C4-2B (cell line): ENCODE measurements at regions not wholly inside any gene's neighbourhood (a gene's known extent, or its start where the extent isn't known, plus 50 kb on each side); places are given as distances from the start of the nearest gene placed in this dataset.

Experiments used
- H3K27ac ChIP-seq: fragments of 450-650 bp; 2 replicates; pipeline ENCODE4 v1.5.1; 2017
- ZFX ChIP-seq: fragments of 450-650 bp; IDR thresholded peaks from 2 replicates; pipeline ENCODE4 v1.6.1; 2017
- TF ChIP-seq, protein P1 (sequence below): fragments of 450-650 bp; conservative IDR thresholded peaks from 2 replicates; pipeline ENCODE4 v1.5.1; 2017; ENCODE audit warnings: mild to moderate bottlenecking

DNA sequence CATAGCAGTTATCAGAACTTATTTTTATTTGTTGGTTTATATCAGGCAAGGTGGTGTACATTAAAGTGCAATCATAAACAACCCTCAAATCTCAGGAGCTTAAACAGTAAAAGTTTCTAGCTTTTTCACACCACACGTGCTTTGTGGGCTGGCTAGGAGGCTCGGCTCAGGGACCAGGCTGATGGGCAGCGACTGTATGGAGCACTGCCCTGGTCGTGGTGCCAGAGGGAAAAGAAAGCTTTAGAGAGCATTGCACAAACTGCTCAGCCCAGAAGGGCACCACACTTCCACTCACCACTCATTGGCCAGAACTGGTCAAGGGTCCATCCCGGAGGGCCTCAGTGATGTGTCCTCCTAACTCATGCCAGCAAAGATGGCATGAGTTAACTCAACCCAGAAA, 123.2 kb downstream of the AQP9 start:
- TF ChIP-seq, protein P1, sequence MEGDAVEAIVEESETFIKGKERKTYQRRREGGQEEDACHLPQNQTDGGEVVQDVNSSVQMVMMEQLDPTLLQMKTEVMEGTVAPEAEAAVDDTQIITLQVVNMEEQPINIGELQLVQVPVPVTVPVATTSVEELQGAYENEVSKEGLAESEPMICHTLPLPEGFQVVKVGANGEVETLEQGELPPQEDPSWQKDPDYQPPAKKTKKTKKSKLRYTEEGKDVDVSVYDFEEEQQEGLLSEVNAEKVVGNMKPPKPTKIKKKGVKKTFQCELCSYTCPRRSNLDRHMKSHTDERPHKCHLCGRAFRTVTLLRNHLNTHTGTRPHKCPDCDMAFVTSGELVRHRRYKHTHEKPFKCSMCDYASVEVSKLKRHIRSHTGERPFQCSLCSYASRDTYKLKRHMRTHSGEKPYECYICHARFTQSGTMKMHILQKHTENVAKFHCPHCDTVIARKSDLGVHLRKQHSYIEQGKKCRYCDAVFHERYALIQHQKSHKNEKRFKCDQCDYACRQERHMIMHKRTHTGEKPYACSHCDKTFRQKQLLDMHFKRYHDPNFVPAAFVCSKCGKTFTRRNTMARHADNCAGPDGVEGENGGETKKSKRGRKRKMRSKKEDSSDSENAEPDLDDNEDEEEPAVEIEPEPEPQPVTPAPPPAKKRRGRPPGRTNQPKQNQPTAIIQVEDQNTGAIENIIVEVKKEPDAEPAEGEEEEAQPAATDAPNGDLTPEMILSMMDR, result no peak
- TF ChIP-seq ZFX, result no peak
- H3K27ac ChIP-seq, result no peak overlapping the region

DNA sequence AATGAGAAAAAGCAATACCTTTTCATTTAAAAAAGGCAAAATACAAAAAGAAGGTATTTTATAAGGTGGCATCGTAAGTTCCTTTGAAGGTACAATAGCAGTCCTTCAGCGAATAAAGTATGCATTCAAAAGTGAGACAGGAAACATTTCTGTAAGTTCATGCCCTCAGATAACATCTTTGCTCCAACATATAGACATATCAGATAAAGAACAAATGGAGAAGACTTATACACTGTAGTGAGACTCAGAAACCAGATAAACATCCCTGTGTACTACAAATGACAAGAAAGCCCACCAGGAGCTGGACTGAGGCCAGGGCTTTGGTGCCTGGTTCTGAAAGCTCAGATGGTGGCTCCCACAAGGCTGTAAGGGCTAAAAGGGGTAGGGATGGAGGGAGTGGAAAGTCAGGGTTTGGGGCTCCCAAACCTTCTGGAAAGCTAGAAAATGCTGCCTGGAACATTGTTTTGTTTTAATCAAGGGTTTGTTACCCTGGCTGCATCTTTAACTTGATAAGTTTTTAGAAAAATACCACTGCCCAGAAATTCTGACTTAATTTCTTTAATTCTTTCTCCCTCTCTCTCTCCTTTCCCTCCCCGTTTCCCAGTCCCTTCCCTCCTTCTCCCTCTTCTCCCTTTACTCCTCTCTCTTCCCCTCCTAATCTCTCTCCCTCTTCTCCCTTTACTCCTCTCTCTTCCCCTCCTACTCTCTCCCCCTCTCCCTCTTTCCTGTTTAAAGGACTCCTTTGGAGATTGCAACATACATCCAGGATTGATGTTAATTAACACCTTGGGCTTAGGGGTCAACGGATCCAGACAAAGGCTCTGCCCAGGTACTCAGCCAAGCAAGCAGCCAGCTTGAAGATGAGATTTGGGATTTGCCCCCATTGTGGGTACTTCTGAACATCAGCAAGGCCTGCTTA, 126.1 kb downstream of the AQP9 start:
- TF ChIP-seq, protein P1, result no peak
- no peak for TF ChIP-seq ZFX
- no peak overlapping the region for H3K27ac ChIP-seq

GRCh38 chr15:58267051-58267450, 128.9 kb downstream of the AQP9 start:
- TF ChIP-seq ZFX, result no peak
- TF ChIP-seq, protein P1, result no peak
- H3K27ac ChIP-seq, result no peak overlapping the region

DNA sequence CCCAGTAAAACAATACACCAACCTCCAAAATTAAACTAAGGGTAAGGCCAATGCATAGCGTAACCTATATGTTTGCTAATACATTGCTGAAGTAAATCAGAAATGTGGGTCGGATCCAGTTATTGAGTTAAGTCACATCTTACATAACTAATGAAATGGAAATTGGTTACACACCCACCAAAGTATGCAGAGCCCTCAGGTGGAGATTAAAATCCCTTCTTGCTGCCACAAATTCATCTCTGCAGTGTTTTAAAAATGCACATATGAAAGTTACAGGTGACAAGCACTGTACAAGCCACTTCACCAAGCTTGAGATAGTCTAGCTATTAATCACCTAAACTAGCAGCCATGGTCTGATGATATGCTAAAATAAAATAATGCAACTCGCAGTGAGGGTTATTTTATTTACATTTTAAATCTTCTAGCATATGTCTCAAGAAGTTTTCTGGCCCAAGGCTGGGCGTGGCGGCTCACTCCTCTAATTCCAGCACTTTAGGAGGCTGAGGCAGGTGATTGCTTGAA, 130.6 kb downstream of the AQP9 start:
- TF ChIP-seq ZFX, result no peak
- TF ChIP-seq, protein P1, result no peak
- no peak overlapping the region for H3K27ac ChIP-seq

GRCh38 chr15:58269455-58270414, 131.6 kb downstream of the AQP9 start:
- no peak for TF ChIP-seq ZFX
- TF ChIP-seq, protein P1, result peak; percentile 86
- peak overlapping the region; percentile 31; the same call in 1 of the 2 replicates for H3K27ac ChIP-seq

DNA sequence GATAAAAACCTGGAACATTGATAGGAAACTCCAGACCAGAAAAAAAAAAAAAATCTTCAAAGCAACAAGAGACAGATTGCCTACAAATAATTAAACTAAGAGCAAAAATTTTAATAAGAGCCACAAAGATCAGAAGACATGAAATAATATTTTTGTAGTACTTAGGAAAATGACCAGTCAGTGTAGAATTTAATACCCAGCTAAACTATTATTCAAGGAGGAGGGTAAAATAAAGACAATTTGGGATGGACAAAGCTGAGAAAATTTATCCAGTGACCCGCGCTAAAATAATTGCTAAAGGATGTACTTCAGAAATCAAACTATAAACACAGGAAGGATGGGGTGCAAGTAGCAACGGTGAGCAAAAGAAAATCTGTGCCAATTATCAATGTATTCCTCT, 133.2 kb downstream of the AQP9 start:
- TF ChIP-seq, protein P1, result no peak
- no peak for TF ChIP-seq ZFX
- H3K27ac ChIP-seq, result no peak overlapping the region
